DMS114 treated with DMSO at 0.1 percent for 48 hours (cell line): ENCODE measurements at regions not wholly inside any gene's neighbourhood (a gene's known extent, or its start where the extent isn't known, plus 50 kb on each side); places are given as distances from the start of the nearest gene placed in this dataset.

Source experiments
- DNase-seq: peaks from one replicate; lab custom pipeline; 2025; ENCODE audit not compliant: unreplicated experiment; lab: John Stamatoyannopoulos, UW

- no peak for DNase-seq
These were observed 367.9 kb downstream of the FAM133A start for GRCh38 chrX:94041881-94042280.

- DNase-seq: no peak
These were observed 371.7 kb downstream of the FAM133A start for GRCh38 chrX:94045724-94046123.

DNA sequence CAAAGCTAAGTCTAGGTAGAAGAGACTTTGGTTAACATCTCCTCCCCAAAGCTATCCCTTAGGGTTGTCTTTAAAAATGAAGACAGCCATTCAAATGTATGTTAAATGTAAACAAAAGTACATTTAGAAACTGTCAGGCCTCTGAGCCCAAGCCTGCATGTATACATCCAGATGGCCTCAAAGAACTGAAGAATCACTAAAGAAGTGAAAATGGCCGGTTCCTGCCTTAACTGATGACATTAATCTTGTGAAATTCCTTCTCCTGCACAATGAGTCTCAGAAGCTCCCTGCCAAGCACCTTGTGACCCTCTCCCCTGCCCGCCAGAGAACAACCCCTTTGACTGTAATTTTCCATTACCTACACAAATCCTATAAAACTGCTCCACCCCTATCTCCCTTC, 377.9 kb downstream of the FAM133A start:
- no peak for DNase-seq

DNA sequence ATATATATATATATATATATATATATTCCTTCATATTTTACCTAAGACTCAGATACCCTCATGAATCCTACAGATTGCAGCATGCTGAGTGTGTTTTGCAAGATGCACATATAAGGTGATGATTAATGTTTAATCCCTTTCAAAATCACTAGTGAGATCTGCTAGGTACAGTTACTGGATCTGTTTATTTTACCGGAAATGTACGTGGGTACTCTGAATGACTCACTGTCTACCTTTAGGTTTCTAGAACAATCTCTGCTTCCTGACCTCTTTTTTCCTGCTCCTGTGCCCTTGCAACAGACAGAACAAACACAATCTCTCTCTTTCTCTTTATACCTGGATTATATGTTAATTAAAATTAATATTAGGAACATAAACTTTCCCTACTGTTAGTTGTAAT, 379.6 kb downstream of the FAM133A start:
- DNase-seq: no peak

DNA sequence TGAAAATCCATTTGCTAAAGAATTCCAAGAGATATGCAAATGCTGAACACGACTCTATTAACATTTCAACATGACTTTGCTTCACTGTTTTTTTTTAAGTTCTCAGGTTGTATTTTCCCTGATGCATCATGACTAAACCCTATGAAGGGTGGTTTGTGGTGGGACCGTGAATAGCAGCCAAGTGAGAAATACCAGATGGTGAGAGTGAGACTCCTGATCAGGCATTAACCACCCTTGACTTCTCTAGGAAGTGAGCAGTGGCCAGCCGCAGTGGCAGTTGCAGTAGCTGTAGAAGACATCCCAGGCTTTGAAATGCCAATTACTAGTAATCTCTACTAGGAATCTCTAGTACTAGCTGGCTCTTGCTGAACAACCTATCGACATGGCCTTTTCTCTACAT, 383.4 kb downstream of the FAM133A start:
- DNase-seq: no peak

- peak; percentile 1 for DNase-seq
These were observed 384.8 kb downstream of the FAM133A start for GRCh38 chrX:94058728-94059382.

DNA sequence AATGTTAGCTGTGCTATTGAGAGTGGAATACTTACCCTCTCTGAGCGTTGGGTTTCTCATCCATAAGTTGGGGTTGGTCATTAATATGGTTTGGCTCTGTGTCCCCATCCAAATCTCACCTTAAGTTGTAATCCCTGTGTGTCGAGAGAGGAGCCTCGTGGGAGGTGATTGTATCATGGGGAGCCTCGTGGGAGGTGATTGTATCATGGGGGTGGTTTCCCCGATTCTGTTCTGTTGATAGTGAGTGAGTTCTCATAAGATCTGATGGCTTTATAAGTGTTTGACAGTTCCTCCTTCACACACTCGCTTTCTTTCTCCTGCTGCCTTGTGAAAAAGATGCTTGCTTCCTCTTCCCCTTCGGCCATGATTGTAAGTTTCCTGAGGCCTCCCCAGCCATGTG, 391.1 kb downstream of the FAM133A start:
- no peak for DNase-seq

DNA sequence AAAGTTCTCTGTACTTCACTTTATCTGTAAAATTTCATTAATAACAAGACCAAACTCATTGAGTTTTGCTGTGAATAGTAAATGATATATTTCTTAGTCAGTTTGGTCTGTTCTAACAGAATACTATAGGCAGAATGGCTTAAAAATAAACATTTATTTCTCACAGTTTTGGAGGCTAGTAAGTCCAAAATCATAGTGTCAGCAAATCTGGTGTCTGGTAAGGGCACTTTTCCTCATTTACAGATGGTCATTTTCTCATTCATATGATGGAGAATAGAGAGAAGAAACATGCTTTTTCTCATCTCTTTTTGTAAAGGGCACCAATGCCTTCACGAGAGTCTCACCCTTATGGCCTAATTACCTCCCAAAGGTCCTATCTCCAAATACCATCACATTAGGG, 415.1 kb downstream of the FAM133A start:
- no peak for DNase-seq

DNA sequence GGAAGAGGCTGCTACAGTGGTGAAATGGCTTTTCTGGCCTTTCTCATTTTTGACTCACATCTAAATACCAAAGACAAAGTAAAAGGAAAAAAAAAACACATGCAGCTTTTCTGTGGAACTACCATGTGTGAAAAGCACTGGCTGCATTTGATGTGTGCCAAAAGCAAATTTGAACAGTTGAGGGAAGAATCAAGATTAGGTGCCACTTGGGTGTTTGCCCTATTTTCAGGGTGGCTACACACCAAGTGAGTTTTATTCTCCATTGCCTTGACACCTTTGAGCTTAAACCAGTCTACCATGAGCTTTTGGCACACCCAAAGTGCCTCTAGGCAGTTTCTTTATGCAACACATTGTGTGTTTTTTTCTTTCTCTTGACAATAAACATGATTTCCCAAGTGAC, 423.9 kb downstream of the FAM133A start:
- no peak for DNase-seq

DNA sequence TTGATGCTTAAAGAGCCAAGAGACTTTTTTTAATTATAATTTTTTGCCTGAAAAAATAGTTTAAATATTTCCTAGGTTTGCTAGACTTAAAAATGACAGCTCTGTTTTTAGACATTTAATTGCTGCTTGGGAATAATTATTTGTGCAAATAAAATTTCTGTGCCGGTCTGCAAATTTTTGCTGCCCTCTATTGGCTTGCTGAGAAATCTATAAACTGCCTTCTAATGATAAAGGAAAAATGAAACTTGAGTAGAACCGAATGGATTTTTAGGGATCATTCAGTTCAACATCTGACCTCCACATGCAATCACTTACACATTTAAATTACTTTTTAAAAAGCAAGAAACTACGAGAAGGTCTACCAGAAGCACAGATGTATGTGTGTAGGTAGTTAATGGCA, 434.0 kb downstream of the FAM133A start:
- DNase-seq: no peak

DNA sequence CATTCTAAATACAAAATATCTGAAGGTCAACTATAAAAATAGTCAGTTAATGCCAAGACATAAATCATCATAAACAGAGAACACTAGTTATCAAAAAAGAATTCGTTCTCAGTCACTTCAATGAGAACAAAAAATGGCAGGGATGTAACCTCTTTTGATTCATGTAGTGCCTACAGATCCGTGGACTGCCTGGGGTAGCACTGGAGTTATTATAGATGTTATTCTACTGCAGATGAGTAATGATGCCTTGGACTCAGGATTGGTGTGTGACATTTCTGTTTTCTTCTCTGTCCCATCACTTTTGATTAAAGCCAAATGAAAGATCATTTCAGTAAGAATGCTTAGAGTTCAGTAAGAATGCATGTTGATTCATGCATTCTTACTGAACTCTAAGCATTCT, 440.4 kb downstream of the FAM133A start:
- DNase-seq: no peak

DNA sequence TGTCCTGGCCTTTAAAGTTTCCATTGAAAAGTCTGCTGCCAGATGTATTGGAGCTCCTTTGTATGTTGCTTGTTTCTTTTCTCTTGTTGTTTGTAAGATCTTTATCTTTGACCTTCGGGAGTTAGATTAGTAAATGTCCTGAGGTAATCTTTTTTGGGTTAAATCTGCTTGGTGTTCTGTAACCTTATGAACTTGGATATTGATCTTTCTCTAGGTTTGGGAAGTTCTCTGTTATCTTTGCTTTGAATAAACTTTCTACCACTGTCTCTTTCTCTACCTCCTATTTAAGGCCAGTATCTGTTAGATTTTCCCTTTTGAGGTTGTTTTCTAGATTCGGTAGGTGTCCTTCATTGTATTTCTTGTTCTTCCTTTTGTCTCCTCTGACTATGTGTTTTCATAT, 447.8 kb downstream of the FAM133A start:
- no peak for DNase-seq

DNA sequence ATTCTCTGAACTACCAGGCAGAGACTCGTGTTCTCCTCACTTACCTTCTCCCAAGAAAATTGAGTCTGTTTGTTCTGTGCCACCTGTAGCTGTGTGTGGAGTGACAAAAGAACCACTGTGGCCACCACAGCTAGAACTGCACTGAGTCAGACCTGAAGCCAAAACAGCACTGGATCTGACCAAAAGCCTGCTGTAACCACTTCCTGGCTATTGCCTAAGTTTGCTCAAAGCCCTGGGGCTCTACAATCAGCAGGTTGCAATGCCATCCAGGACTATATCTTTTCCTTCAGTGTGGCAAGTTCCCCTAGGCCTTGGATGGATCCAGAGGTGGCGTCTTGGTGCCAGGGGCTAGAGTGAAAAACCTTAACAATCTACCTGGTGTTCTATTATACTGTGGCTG, 449.1 kb downstream of the FAM133A start:
- no peak for DNase-seq

DNA sequence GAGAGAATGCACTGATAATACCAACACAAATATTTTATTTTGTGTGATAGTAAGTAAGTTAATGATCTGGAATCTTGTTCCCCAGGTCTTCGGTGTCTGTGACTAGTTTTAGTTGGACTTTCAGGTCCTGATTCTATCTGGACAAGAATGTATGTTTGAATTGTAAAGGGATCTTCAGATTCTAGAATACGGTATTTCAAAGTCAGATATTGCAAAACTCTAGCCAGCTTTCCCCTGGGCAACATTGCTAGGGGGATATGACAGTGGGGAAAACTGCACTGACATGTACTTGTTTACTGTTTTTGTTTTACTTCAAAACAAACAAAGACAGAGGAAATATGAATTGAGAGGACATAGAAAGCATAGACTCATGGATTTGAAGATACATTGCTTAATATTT, 489.0 kb downstream of the FAM133A start:
- DNase-seq: no peak

GRCh38 chrX:94178145-94178788, 504.3 kb downstream of the FAM133A start:
- DNase-seq: no peak

- no peak for DNase-seq
These were observed 530.5 kb downstream of the FAM133A start for GRCh38 chrX:94204524-94204923.

GRCh38 chrX:94216738-94217137, 542.7 kb downstream of the FAM133A start:
- DNase-seq: no peak

- DNase-seq: no peak
These were observed 578.2 kb downstream of the FAM133A start for GRCh38 chrX:94252211-94252610.

- DNase-seq: no peak
These were observed 582.4 kb downstream of the FAM133A start for GRCh38 chrX:94256396-94256795.

- DNase-seq: no peak
These were observed 591.3 kb downstream of the FAM133A start for GRCh38 chrX:94265323-94265722.

DNA sequence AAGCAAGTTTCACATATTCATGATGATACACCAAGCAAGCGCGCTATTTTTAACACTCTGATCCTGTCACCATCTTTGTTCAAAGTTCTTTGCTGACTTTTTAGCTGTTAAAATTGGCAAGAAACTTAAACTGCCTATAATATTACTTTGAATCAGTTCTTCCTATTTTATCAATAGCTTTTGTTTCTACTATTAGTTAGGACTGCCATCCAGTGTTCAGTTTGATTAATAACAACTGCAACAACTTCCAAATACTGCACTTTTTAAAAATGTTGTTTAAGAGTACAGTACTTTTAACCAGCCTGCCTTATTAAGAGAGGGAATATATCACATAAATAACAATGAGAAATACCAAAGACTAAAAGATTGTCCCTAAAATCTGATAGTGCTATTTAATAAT, 614.3 kb downstream of the FAM133A start:
- DNase-seq: no peak

DNA sequence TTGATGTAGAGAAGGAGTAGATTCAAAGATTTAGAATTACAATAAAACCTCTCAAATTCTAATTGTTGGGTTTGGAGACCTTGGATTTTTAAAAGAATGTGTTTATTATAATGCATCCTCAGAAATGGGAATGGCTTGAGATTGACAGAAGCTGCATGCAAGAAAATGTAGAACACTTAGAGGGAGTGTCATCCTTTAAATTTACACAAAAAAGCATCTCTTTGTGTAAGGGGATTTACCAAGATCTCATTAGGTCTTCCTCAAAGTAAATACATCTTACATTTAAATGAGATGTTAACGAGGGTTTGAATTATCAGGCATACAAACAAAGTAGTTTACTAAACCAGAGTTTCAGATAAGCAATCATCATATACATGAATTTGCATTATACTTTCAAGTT, 615.0 kb downstream of the FAM133A start:
- no peak for DNase-seq

GRCh38 chrX:94302446-94302845, 628.4 kb downstream of the FAM133A start:
- no peak for DNase-seq
